ENCODE measurements at regions not wholly inside any gene's neighbourhood (a gene's known extent, or its start where the extent isn't known, plus 50 kb on each side); places are given as distances from the start of the nearest gene placed in this dataset.

DNA sequence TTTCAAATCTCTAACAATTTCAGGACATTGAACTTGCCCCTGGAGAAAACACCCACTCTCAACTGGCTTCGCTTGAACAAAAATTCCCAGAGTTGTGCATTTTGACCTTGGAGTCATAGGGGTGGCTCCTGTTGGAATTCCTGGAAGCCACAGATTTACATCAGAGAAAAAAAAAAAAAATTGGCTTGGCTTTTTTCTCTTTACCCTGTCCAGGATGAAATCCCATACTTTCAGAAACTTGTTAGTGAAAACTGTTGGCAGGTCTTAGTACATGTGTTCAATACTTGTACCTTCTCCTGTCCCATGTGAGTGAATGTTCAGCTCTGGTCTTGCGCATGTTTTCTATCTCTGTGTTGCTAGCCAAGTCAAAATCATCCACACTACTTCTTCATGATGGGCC, 228.8 kb downstream of the TGFB2 start:
- H2AFZ ChIP-seq (ENCODE audit: low read length), result no peak overlapping the region
- no peak for DNase-seq (ENCODE audit: low read depth in 1 of 2, low spot score in 2 of 2)
- ChIA-PET CTCF (ENCODE audit: partially characterized antibody) (interaction anchor here (0.6 kb wide), 1 partner anchor 163 kb away, joined by 4 read pairs; no protein-coding TSS in a partner anchor), POLR2A (ENCODE audit: partially characterized antibody) (no interaction called here)
- H3K56ac ChIP-seq (replicated peaks; ENCODE audit: insufficient read length, low read depth, low read length), result no peak overlapping the region
- no peaks in the 10 kb centered on the region for H4K20me1 ChIP-seq (replicated peaks in 1 of 2; ENCODE audit: control insufficient read depth in 1 of 2, insufficient read depth in 2 of 2, low read length in 2 of 2)
- WGBS, 2 experiments (ENCODE audit: extremely low coverage in 1 of 2, insufficient coverage in 1 of 2, insufficient read length in 1 of 2, insufficient replicate concordance in 2 of 2, low coverage in 1 of 2, low lambda C conversion rate in 2 of 2, missing lambda C conversion rate in 1 of 2), result 97% methylated on average over 2 of the region's 2 CpGs; no CpG with 5 or more reads in 1 of the 2 experiments
- no peaks in the 10 kb centered on the region for H3K9me3 ChIP-seq (ENCODE audit: insufficient read depth in 2 of 2, low read depth in 1 of 2, low read length in 1 of 2)
- FAIRE-seq, result no peak
- H2BK120ac ChIP-seq (replicated peaks; ENCODE audit: low read depth, low read length), result no peak overlapping the region
- no peak overlapping the region for H4K8ac ChIP-seq (ENCODE audit: extremely low read depth, insufficient read depth, low read length)
- no peak overlapping the region for H2BK12ac ChIP-seq (ENCODE audit: low read depth, low read length)
- H3K23me2 ChIP-seq (ENCODE audit: low read depth, low read length), result no peaks in the 10 kb centered on the region
- H3K4me1 ChIP-seq (replicated peaks in 1 of 4; ENCODE audit: control insufficient read depth in 3 of 4, insufficient read depth in 4 of 4, low read length in 3 of 4), result peaks cover 0 to 3% (median 0%) of the 10 kb centered on the region in 4 experiments; a peak in 1 of 7 replicates
- H2BK20ac ChIP-seq (ENCODE audit: low read length), result no peak overlapping the region
- H2AK5ac ChIP-seq (ENCODE audit: low read depth, low read length), result no peak overlapping the region
- H3K4me2 ChIP-seq (ENCODE audit: insufficient read depth in 1 of 2, low read depth in 2 of 2, low read length in 2 of 2), result no peak overlapping the region
- no peaks in the 10 kb centered on the region for H3K79me1 ChIP-seq (ENCODE audit: low read depth, low read length)
- H2BK5ac ChIP-seq (ENCODE audit: low read depth, low read length), result no peak overlapping the region
- H3K23ac ChIP-seq (ENCODE audit: insufficient read length), result no peak overlapping the region
- H3K4me3 ChIP-seq (ENCODE audit: extremely low read depth in 1 of 4, insufficient read depth in 2 of 4, low read depth in 3 of 4, low read length in 4 of 4), result no peak overlapping the region
- no peak overlapping the region for H3K18ac ChIP-seq (ENCODE audit: extremely low read depth, low read length)
- H3K9ac ChIP-seq (replicated peaks in 1 of 4; ENCODE audit: extremely low read depth in 1 of 4, low read depth in 3 of 4, low read length in 3 of 4), result no peak overlapping the region
- H2BK15ac ChIP-seq (ENCODE audit: low read length), result no peak overlapping the region
- H4K5ac ChIP-seq (ENCODE audit: insufficient read length, low read depth, low read length), result no peak overlapping the region
- no peaks in the 10 kb centered on the region for H3K79me2 ChIP-seq (ENCODE audit: control insufficient read depth in 1 of 2, insufficient read depth in 2 of 2, low read length in 2 of 2)
- no peak for TF ChIP-seq CHD2 (IDR thresholded peaks at IDR 0.05; ENCODE audit: low read length)
- no peak overlapping the region for H3K14ac ChIP-seq (ENCODE audit: insufficient read length)
- no peak overlapping the region for H3K27ac ChIP-seq (ENCODE audit: low read depth, low read length)
- H4K91ac ChIP-seq (replicated peaks; ENCODE audit: insufficient read length, low read length), result no peak overlapping the region
- no peaks in the 10 kb centered on the region for H3K27me3 ChIP-seq (replicated peaks in 1 of 4; ENCODE audit: control insufficient read depth in 3 of 4, extremely low read depth in 1 of 4, insufficient read depth in 3 of 4, low read length in 3 of 4)
- no peaks in the 10 kb centered on the region for H3K36me3 ChIP-seq (ENCODE audit: control insufficient read depth in 2 of 4, insufficient read depth in 4 of 4, low read length in 3 of 4)
- no peak overlapping the region for H3K4ac ChIP-seq (replicated peaks; ENCODE audit: insufficient read length, low read depth, low read length)
